ENCODE measurements at regions not wholly inside any gene's neighbourhood (a gene's known extent, or its start where the extent isn't known, plus 50 kb on each side); places are given as distances from the start of the nearest gene placed in this dataset.

DNA sequence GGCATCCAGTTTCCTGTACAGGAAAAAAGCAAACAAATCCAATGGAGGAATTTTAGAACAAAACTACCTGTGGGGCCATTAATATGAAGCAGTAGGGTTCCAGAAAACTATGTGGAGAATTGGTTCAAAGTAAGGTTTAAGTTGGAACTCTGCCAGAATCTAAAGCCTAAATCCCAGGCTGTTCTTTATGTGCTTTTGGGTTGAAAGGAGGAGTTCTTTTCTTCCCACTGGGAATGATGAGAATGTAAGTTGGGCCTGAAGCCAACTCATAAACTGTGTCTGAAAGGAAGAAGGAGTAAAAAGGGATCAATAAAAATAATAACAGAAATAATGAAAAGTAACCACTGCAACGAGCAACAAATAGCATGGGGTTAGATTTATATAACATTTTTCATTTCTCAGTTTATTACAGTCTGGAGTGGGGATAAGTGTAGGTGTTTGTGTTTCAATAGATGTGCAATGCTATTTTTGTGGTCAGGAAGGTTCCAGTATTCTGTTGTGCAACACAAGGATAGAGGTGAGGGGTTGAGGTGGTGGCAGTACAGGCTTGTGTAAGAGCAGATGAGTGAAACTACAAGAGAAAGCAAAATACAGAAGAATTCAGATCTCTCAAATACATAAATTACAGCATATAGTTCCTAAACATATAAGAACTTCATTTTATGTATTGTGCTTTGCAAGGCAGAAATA lies 373.6 kb downstream of the EMP1 start:
- TF ChIP-seq POLR2A (IDR thresholded peaks at IDR 0.05; ENCODE audit: low read length) (no peak), GATA1 (IDR thresholded peaks at IDR 0.05; ENCODE audit: low read depth, low read length) (no peak)

All from erythroblast (primary cell).